NCI-H2227 (cell line): ENCODE measurements at regions not wholly inside any gene's neighbourhood (a gene's known extent, or its start where the extent isn't known, plus 50 kb on each side); places are given as distances from the start of the nearest gene placed in this dataset.

ENCODE experiments used
- DNase-seq: peaks from one replicate; lab custom pipeline; 2025; ENCODE audit not compliant: unreplicated experiment; lab: John Stamatoyannopoulos, UW

GRCh38 chr9:3732077-3733038 lies 206.6 kb upstream of the RFX3 start:
- peak; percentile 79 for DNase-seq

GRCh38 chr9:3730511-3730922 lies 204.7 kb upstream of the RFX3 start:
- no peak for DNase-seq

GRCh38 chr9:3721096-3721495 lies 195.3 kb upstream of the RFX3 start:
- no peak for DNase-seq

GRCh38 chr9:3719286-3719685 lies 193.5 kb upstream of the RFX3 start:
- no peak for DNase-seq

- DNase-seq: no peak
These were observed 190.6 kb upstream of the RFX3 start for GRCh38 chr9:3716415-3716814.

- DNase-seq: peak; percentile 9
These were observed 182.9 kb upstream of the RFX3 start for GRCh38 chr9:3708751-3709150.

- no peak for DNase-seq
These were observed 179.1 kb upstream of the RFX3 start for GRCh38 chr9:3704890-3705289.

GRCh38 chr9:3700772-3701171 lies 175.0 kb upstream of the RFX3 start:
- no peak for DNase-seq

GRCh38 chr9:3699883-3700282 lies 174.1 kb upstream of the RFX3 start:
- DNase-seq: no peak

GRCh38 chr9:3698531-3698930 lies 172.7 kb upstream of the RFX3 start:
- no peak for DNase-seq

GRCh38 chr9:3698076-3698475 lies 172.3 kb upstream of the RFX3 start:
- DNase-seq: no peak

- peak; percentile 4 for DNase-seq
These were observed 170.6 kb upstream of the RFX3 start for GRCh38 chr9:3696368-3696767.

GRCh38 chr9:3692606-3693005 lies 166.8 kb upstream of the RFX3 start:
- no peak for DNase-seq

GRCh38 chr9:3689555-3689954 lies 163.8 kb upstream of the RFX3 start:
- no peak for DNase-seq

GRCh38 chr9:3687145-3687544 lies 161.3 kb upstream of the RFX3 start:
- DNase-seq: no peak

- DNase-seq: no peak
These were observed 156.4 kb upstream of the RFX3 start for GRCh38 chr9:3682186-3682585.

GRCh38 chr9:3677541-3677940 lies 151.7 kb upstream of the RFX3 start:
- no peak for DNase-seq

GRCh38 chr9:3676766-3677165 lies 151.0 kb upstream of the RFX3 start:
- no peak for DNase-seq

GRCh38 chr9:3675946-3676345 lies 150.1 kb upstream of the RFX3 start:
- DNase-seq: no peak

- no peak for DNase-seq
These were observed 148.8 kb upstream of the RFX3 start for GRCh38 chr9:3674561-3674960.

- DNase-seq: no peak
These were observed 146.6 kb upstream of the RFX3 start for GRCh38 chr9:3672399-3672798.

GRCh38 chr9:3664044-3664443 lies 138.2 kb upstream of the RFX3 start:
- no peak for DNase-seq

- no peak for DNase-seq
These were observed 136.9 kb upstream of the RFX3 start for GRCh38 chr9:3662671-3663070.
